PC-9 (cell line): ENCODE measurements at regions not wholly inside any gene's neighbourhood (a gene's known extent, or its start where the extent isn't known, plus 50 kb on each side); places are given as distances from the start of the nearest gene placed in this dataset.

Experiments used
- BruUV-seq: library from RNA; stranded (reverse); fragments of 400-500 nt; replicated peaks from 2 replicates; lab custom pipeline; 2021; lab: Mats Ljungman, UMichigan
- CTCF ChIA-PET: fragments of 300-600 bp; sonication (Branson Sonifier 250); formaldehyde crosslinking; loops from one replicate; lab custom pipeline; 2022; ENCODE audit warnings: antibody characterized with exemption; lab: Charles Lee
- POLR2A ChIA-PET: fragments of 300-600 bp; sonication (Branson Sonifier 250); formaldehyde crosslinking; loops from one replicate; lab custom pipeline; 2022; ENCODE audit warnings: antibody characterized with exemption; ENCODE audit not compliant: unreplicated experiment; lab: Charles Lee
- DNase-seq, 2 experiments: peaks; one replicate each; pipeline versions ENCODE4 v3.0.0 to v3.0.0-alpha.2; 2015 to 2022; ENCODE audit warnings: mixed read lengths in 1 of 2
- H2AFZ ChIP-seq: fragments of 200-600 bp; sonication (generic); 2 replicates; pipeline ENCODE4 v1.8.1; 2017; ENCODE audit warnings: antibody characterized with exemption
- H3F3A ChIP-seq: fragments of 200-600 bp; sonication (generic); 2 replicates; pipeline ENCODE4 v1.8.1; 2017; ENCODE audit warnings: antibody characterized with exemption, mild to moderate bottlenecking, low read depth; ENCODE audit not compliant: insufficient read depth
- H3K27ac ChIP-seq: fragments of 200-600 bp; sonication (generic); 2 replicates; pipeline ENCODE4 v1.6.1; 2016; ENCODE audit warnings: mixed run types
- H3K27me3 ChIP-seq: fragments of 200-600 bp; sonication (generic); 2 replicates; pipeline ENCODE4 v1.6.1; 2016; ENCODE audit warnings: low read depth, mixed run types; ENCODE audit not compliant: insufficient read depth
- H3K36me3 ChIP-seq: fragments of 200-600 bp; sonication (generic); 2 replicates; pipeline ENCODE4 v1.6.1; 2016; ENCODE audit warnings: low read depth, mixed run types
- H3K4me1 ChIP-seq: fragments of 200-600 bp; sonication (generic); replicated peaks from 2 replicates; pipeline ENCODE4 v1.6.1; 2016; ENCODE audit warnings: mixed run types; ENCODE audit not compliant: insufficient read depth
- H3K4me2 ChIP-seq: fragments of 200-600 bp; sonication (generic); 2 replicates; pipeline ENCODE4 v1.6.1; 2017; ENCODE audit warnings: mixed run types
- H3K4me3 ChIP-seq: fragments of 200-600 bp; sonication (generic); 2 replicates; pipeline ENCODE4 v1.6.1; 2016; ENCODE audit warnings: mixed run types
- H3K79me2 ChIP-seq: fragments of 200-600 bp; sonication (generic); 2 replicates; pipeline ENCODE4 v1.6.1; 2017; ENCODE audit warnings: low read depth, mixed run types
- H3K9me2 ChIP-seq: fragments of 200-600 bp; sonication (generic); 2 replicates; pipeline ENCODE4 v1.8.1; 2017; ENCODE audit warnings: mild to moderate bottlenecking; ENCODE audit not compliant: insufficient read depth
- H3K9me3 ChIP-seq: fragments of 200-600 bp; sonication (generic); 2 replicates; pipeline ENCODE4 v1.8.1; 2016; ENCODE audit warnings: low read depth; ENCODE audit not compliant: insufficient read depth
- H4K20me1 ChIP-seq: fragments of 200-600 bp; sonication (generic); 2 replicates; pipeline ENCODE4 v1.8.1; 2017; ENCODE audit not compliant: insufficient read depth
- EZH2 ChIP-seq: fragments of 200-600 bp; sonication (generic); IDR thresholded peaks from 2 replicates; pipeline ENCODE4 v1.8.0; 2017; ENCODE audit warnings: antibody characterized with exemption, low read depth
- intact Hi-C: fragments of 100-400 bp; cut with micrococcal nuclease; formaldehyde crosslinking; loops from one replicate; pipeline ENCODE4 v1.10.0; 2022; ENCODE audit not compliant: unreplicated experiment
- TF ChIP-seq, protein P1 (sequence below): fragments of 200-600 bp; sonication (generic); conservative IDR thresholded peaks from 2 replicates; pipeline ENCODE4 v1.6.1; 2017; ENCODE audit warnings: mixed run types, antibody characterized with exemption, mild to moderate bottlenecking, moderate library complexity

GRCh38 chrX:40908026-40908425, 172.7 kb upstream of the MED14 start:
- BruUV-seq = no TSS peak
- ChIA-PET POLR2A (no interaction called here), CTCF (interaction anchor here (0.7 kb wide), 1 partner anchor 747 kb away, joined by 5 read pairs; no protein-coding TSS in a partner anchor)
- TF ChIP-seq, protein P1, sequence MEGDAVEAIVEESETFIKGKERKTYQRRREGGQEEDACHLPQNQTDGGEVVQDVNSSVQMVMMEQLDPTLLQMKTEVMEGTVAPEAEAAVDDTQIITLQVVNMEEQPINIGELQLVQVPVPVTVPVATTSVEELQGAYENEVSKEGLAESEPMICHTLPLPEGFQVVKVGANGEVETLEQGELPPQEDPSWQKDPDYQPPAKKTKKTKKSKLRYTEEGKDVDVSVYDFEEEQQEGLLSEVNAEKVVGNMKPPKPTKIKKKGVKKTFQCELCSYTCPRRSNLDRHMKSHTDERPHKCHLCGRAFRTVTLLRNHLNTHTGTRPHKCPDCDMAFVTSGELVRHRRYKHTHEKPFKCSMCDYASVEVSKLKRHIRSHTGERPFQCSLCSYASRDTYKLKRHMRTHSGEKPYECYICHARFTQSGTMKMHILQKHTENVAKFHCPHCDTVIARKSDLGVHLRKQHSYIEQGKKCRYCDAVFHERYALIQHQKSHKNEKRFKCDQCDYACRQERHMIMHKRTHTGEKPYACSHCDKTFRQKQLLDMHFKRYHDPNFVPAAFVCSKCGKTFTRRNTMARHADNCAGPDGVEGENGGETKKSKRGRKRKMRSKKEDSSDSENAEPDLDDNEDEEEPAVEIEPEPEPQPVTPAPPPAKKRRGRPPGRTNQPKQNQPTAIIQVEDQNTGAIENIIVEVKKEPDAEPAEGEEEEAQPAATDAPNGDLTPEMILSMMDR = no peak
- TF ChIP-seq EZH2 = no peak
- peaks cover 16% of the 10 kb centered on the region; the same call in 1 of the 2 replicates for H3F3A ChIP-seq
- H3K4me2 ChIP-seq = no peak overlapping the region
- H2AFZ ChIP-seq = no peak overlapping the region
- H3K9me3 ChIP-seq = no peaks in the 10 kb centered on the region
- DNase-seq = no peak
- no peaks in the 10 kb centered on the region for H3K27me3 ChIP-seq
- H4K20me1 ChIP-seq = no peaks in the 10 kb centered on the region
- H3K36me3 ChIP-seq = no peaks in the 10 kb centered on the region
- no peaks in the 10 kb centered on the region for H3K79me2 ChIP-seq
- intact Hi-C loops = loop anchor here (2.0 to 10.0 kb wide), 2 partner anchors 63 to 173 kb away; partner anchors contain the start of gene MED14
- H3K4me3 ChIP-seq = no peak overlapping the region
- peaks cover 33% of the 10 kb centered on the region for H3K4me1 ChIP-seq
- no peaks in the 10 kb centered on the region for H3K9me2 ChIP-seq
- peak overlapping the region; percentile 89 for H3K27ac ChIP-seq

DNA sequence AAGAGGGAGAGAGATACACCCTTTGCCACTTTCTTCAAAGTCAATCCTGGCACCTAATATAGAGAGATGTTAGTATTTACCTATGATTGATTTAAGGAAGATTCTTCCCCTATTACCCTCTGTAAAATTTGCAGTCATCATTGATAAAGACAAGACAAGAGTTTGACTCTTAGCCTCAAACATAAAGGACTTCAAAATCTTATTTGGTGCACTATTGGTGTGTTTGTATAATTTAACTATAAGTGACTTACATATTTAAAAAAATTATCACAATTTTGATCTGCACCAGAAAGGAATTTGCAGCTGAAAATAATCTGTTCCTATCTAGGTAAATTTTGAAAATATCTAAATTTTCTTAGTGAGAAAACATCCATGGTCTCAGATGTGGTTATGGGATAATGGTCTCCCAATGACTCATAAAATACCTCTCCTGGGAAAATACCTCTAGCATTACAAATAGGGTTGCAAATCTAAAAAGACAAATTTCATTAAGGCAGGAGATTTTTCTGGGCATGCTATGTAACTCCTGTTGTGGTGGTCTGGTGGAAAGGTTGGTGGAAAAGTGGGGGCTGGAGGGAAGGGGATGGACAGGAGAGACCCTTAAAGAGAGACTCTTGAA, 173.6 kb upstream of the MED14 start:
- Histone ChIP-seq H3K4me3 (no peak overlapping the region), H3K4me1 (peaks cover 33% of the 10 kb centered on the region), H3K27me3 (no peaks in the 10 kb centered on the region), H3K4me2 (peak overlapping the region; percentile 61), H3K79me2 (no peaks in the 10 kb centered on the region), H3K9me3 (no peaks in the 10 kb centered on the region), H2AFZ (no peak overlapping the region), H3K27ac (peak overlapping the region; percentile 89), H4K20me1 (no peaks in the 10 kb centered on the region), H3K36me3 (no peaks in the 10 kb centered on the region), H3K9me2 (no peaks in the 10 kb centered on the region), H3F3A (peaks cover 16% of the 10 kb centered on the region; the same call in 1 of the 2 replicates)
- TF ChIP-seq EZH2 = no peak
- TF ChIP-seq, protein P1 = no peak
- intact Hi-C loops = loop anchor here (2.0 to 10.0 kb wide), 2 partner anchors 64 to 174 kb away; partner anchors contain the start of gene MED14
- BruUV-seq = no TSS peak
- ChIA-PET POLR2A (no interaction called here), CTCF (no interaction called here)
- DNase-seq = peak in 1 of 2 experiments; percentile 65

GRCh38 chrX:40912166-40912565, 173.1 kb upstream of the USP9X start:
- H3K4me3 ChIP-seq = no peak overlapping the region
- no peak for DNase-seq
- H3K36me3 ChIP-seq = no peaks in the 10 kb centered on the region
- ChIA-PET POLR2A (no interaction called here), CTCF (interaction anchor here (0.6 kb wide), 1 partner anchor 193 kb away, joined by 4 read pairs; no protein-coding TSS in a partner anchor)
- H4K20me1 ChIP-seq = no peaks in the 10 kb centered on the region
- TF ChIP-seq, protein P1 = no peak
- no peak for TF ChIP-seq EZH2
- H3K9me2 ChIP-seq = no peaks in the 10 kb centered on the region
- peaks cover 33% of the 10 kb centered on the region for H3K4me1 ChIP-seq
- intact Hi-C loops = no loop called here
- H3K79me2 ChIP-seq = no peaks in the 10 kb centered on the region
- no peak overlapping the region for H2AFZ ChIP-seq
- no peaks in the 10 kb centered on the region for H3K9me3 ChIP-seq
- H3K27ac ChIP-seq = peak overlapping the region; percentile 65
- no TSS peak for BruUV-seq
- H3K27me3 ChIP-seq = no peaks in the 10 kb centered on the region
- H3F3A ChIP-seq = peaks cover 16% of the 10 kb centered on the region; the same call in 1 of the 2 replicates
- H3K4me2 ChIP-seq = peak overlapping the region; percentile 34; the same call in 1 of the 2 replicates
